Stimulated activated naive B cell treated with anti-CD40 and anti-IgM and Interleukin-4, amounts not matched to agents 10 μg/mL and 1 μg/mL and 100 μg/mL, for 72 hours (primary cell): ENCODE measurements at regions not wholly inside any gene's neighbourhood (a gene's known extent, or its start where the extent isn't known, plus 50 kb on each side); places are given as distances from the start of the nearest gene placed in this dataset.

ENCODE experiments used
- ATAC-seq, 2 donors: fragments of 150-1000 bp; cut with Tn5 transposase; replicated peaks; 2 replicates each; pipeline ENCODE4 v1.10.0; 2021; ENCODE audit warnings: moderate library complexity in 1 of 2
- DNase-seq: peaks from one replicate; pipeline ENCODE4 v3.0.0; 2021
- H3K27ac Mint-ChIP-seq: one replicate; pipeline ENCODE4 v1.8.0; 2022; ENCODE audit warnings: mild to moderate bottlenecking, mixed read lengths
- H3K27me3 Mint-ChIP-seq, 2 donors: one replicate each; pipeline ENCODE4 v1.8.0; 2022; ENCODE audit warnings: mixed read lengths in 2 of 2
- H3K36me3 Mint-ChIP-seq, 2 donors: one replicate each; pipeline ENCODE4 v1.8.0; 2022; ENCODE audit warnings: mixed read lengths in 2 of 2, mild to moderate bottlenecking in 1 of 2
- H3K4me1 Mint-ChIP-seq, 2 donors: one replicate each; pipeline ENCODE4 v1.8.0; 2022; ENCODE audit warnings: mixed read lengths in 2 of 2, mild to moderate bottlenecking in 1 of 2
- H3K4me3 Mint-ChIP-seq, 2 donors: one replicate each; pipeline ENCODE4 v1.8.0; 2022; ENCODE audit warnings: mild to moderate bottlenecking in 2 of 2, mixed read lengths in 2 of 2, moderate library complexity in 1 of 2
- H3K9me3 Mint-ChIP-seq, 2 donors: one replicate each; pipeline ENCODE4 v1.8.0; 2022; ENCODE audit warnings: mixed read lengths in 2 of 2, mild to moderate bottlenecking in 1 of 2

- H3K4me1 Mint-ChIP-seq = no peaks in the 10 kb centered on the region
- no peaks in the 10 kb centered on the region for H3K36me3 Mint-ChIP-seq
- peaks cover 0 to 3% of the 10 kb centered on the region in 2 donors for H3K9me3 Mint-ChIP-seq
- H3K27ac Mint-ChIP-seq = no peak overlapping the region
- H3K4me3 Mint-ChIP-seq = no peak overlapping the region
- ATAC-seq (no peak), DNase-seq (no peak)
- no peaks in the 10 kb centered on the region for H3K27me3 Mint-ChIP-seq
These were observed 60.7 kb upstream of the NGF start for GRCh38 chr1:115398745-115399144.
